ENCODE measurements at regions not wholly inside any gene's neighbourhood (a gene's known extent, or its start where the extent isn't known, plus 50 kb on each side); places are given as distances from the start of the nearest gene placed in this dataset.

DNA sequence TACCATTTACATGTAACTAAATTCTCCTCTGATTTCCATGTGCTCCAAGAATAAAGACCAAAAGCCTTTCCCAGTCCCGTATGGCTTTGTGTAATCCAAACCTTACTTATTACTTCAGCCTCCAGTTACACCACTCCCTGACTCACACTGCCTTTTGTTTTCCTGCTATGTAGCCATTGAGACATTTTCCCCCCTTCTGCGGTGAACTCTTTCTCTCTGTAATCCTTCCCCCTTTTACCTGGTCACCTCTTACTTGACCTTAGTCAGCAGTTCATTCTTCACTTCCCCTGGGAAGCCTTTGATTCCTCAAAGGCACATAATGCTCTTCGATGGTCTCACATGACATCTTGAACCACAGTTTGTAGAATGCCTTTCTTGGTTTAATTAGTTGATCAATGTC is 256.0 kb upstream of the FANCL start:
- ChIA-PET POLR2A (no interaction called here), CTCF (no interaction called here)
- in situ Hi-C loops (cut with HindIII; ENCODE audit: low pct_unique_long_range_greater_than_20kb, low sequenced_read_pairs): no loop called here
- Histone ChIP-seq H3K4me3 (ENCODE audit: low read depth in 2 of 2, low read length in 2 of 2) (no peak overlapping the region), H3K9me3 (ENCODE audit: control insufficient read depth, insufficient read depth, low read depth, low read length) (no peaks in the 10 kb centered on the region), H3K36me3 (ENCODE audit: control insufficient read depth, insufficient read depth, low read length) (no peaks in the 10 kb centered on the region), H3K27me3 (ENCODE audit: control insufficient read depth, insufficient read depth, low read length) (no peaks in the 10 kb centered on the region; the same call in 1 of the 2 replicates), H3K27ac (ENCODE audit: low read length) (no peak overlapping the region), H3K4me1 (ENCODE audit: control insufficient read depth, insufficient read depth, low read length) (no peaks in the 10 kb centered on the region)
- ATAC-seq (no peak), DNase-seq (ENCODE audit: low read depth, low spot score) (no peak)
- TF ChIP-seq POLR2AphosphoS5 (IDR thresholded peaks at IDR 0.05; ENCODE audit: low read depth, low read length): no peak
- TF ChIP-seq, protein P1, sequence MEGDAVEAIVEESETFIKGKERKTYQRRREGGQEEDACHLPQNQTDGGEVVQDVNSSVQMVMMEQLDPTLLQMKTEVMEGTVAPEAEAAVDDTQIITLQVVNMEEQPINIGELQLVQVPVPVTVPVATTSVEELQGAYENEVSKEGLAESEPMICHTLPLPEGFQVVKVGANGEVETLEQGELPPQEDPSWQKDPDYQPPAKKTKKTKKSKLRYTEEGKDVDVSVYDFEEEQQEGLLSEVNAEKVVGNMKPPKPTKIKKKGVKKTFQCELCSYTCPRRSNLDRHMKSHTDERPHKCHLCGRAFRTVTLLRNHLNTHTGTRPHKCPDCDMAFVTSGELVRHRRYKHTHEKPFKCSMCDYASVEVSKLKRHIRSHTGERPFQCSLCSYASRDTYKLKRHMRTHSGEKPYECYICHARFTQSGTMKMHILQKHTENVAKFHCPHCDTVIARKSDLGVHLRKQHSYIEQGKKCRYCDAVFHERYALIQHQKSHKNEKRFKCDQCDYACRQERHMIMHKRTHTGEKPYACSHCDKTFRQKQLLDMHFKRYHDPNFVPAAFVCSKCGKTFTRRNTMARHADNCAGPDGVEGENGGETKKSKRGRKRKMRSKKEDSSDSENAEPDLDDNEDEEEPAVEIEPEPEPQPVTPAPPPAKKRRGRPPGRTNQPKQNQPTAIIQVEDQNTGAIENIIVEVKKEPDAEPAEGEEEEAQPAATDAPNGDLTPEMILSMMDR (IDR thresholded peaks at IDR 0.05): no peak
- no peak for TF ChIP-seq SIN3A (IDR thresholded peaks at IDR 0.05; ENCODE audit: borderline replicate concordance, insufficient read depth, low read depth, low read length)
- no peak for TF ChIP-seq TCF7L2 (IDR thresholded peaks at IDR 0.05; ENCODE audit: low read depth, low read length)
- TF ChIP-seq, protein P2, sequence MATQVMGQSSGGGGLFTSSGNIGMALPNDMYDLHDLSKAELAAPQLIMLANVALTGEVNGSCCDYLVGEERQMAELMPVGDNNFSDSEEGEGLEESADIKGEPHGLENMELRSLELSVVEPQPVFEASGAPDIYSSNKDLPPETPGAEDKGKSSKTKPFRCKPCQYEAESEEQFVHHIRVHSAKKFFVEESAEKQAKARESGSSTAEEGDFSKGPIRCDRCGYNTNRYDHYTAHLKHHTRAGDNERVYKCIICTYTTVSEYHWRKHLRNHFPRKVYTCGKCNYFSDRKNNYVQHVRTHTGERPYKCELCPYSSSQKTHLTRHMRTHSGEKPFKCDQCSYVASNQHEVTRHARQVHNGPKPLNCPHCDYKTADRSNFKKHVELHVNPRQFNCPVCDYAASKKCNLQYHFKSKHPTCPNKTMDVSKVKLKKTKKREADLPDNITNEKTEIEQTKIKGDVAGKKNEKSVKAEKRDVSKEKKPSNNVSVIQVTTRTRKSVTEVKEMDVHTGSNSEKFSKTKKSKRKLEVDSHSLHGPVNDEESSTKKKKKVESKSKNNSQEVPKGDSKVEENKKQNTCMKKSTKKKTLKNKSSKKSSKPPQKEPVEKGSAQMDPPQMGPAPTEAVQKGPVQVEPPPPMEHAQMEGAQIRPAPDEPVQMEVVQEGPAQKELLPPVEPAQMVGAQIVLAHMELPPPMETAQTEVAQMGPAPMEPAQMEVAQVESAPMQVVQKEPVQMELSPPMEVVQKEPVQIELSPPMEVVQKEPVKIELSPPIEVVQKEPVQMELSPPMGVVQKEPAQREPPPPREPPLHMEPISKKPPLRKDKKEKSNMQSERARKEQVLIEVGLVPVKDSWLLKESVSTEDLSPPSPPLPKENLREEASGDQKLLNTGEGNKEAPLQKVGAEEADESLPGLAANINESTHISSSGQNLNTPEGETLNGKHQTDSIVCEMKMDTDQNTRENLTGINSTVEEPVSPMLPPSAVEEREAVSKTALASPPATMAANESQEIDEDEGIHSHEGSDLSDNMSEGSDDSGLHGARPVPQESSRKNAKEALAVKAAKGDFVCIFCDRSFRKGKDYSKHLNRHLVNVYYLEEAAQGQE (IDR thresholded peaks at IDR 0.05; ENCODE audit: insufficient read depth in 1 of 2, low read depth in 2 of 2, low read length in 1 of 2): no peak
- intact Hi-C loops (cut with micrococcal nuclease; ENCODE audit: unreplicated experiment): no loop called here
- no TSS peak for BruUV-seq (replicated peaks)

DNA sequence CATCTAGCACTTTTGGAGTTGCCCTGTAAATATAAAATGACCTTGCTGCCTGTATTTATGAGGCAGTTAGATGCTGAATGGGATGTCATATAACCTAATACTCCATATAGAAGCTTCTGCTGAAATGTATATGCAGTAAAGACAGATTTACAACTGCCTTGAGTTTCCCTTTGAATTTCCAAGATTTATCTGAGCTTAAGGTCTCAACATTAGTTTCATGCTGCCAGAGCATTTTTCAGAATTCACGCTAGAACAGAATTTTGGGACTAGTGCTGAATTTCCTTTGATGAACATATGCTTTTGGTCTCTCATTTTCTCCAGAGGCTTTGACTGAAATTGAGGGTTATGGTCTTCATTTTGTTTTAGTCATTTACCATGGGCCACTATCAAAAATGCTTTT is 254.7 kb upstream of the FANCL start:
- Histone ChIP-seq H3K27ac (ENCODE audit: low read length) (no peak overlapping the region), H3K27me3 (ENCODE audit: control insufficient read depth, insufficient read depth, low read length) (no peaks in the 10 kb centered on the region; the same call in 1 of the 2 replicates), H3K36me3 (ENCODE audit: control insufficient read depth, insufficient read depth, low read length) (no peaks in the 10 kb centered on the region), H3K9me3 (ENCODE audit: control insufficient read depth, insufficient read depth, low read depth, low read length) (no peaks in the 10 kb centered on the region), H3K4me1 (ENCODE audit: control insufficient read depth, insufficient read depth, low read length) (no peaks in the 10 kb centered on the region), H3K4me3 (ENCODE audit: low read depth in 2 of 2, low read length in 2 of 2) (no peak overlapping the region)
- TF ChIP-seq, protein P2 (IDR thresholded peaks at IDR 0.05; ENCODE audit: insufficient read depth in 1 of 2, low read depth in 2 of 2, low read length in 1 of 2): no peak
- TF ChIP-seq TCF7L2 (IDR thresholded peaks at IDR 0.05; ENCODE audit: low read depth, low read length): no peak
- TF ChIP-seq POLR2AphosphoS5 (IDR thresholded peaks at IDR 0.05; ENCODE audit: low read depth, low read length): no peak
- TF ChIP-seq SIN3A (IDR thresholded peaks at IDR 0.05; ENCODE audit: borderline replicate concordance, insufficient read depth, low read depth, low read length): no peak
- TF ChIP-seq, protein P1 (IDR thresholded peaks at IDR 0.05): no peak
- intact Hi-C loops (cut with micrococcal nuclease; ENCODE audit: unreplicated experiment): no loop called here
- no peak for ATAC-seq
- in situ Hi-C loops (cut with HindIII; ENCODE audit: low pct_unique_long_range_greater_than_20kb, low sequenced_read_pairs): no loop called here
- POLR2A ChIA-PET: no interaction called here
- CTCF ChIA-PET: no interaction called here
- BruUV-seq (replicated peaks): no TSS peak
- DNase-seq (ENCODE audit: low read depth, low spot score): no peak
